ENCODE measurements at regions not wholly inside any gene's neighbourhood (a gene's known extent, or its start where the extent isn't known, plus 50 kb on each side); places are given as distances from the start of the nearest gene placed in this dataset.
"Not testable (repeated sequence)": the region's sequence is repeated elsewhere in the genome, so short reads cannot be mapped to it uniquely, and the experiment has no call there.

DNA sequence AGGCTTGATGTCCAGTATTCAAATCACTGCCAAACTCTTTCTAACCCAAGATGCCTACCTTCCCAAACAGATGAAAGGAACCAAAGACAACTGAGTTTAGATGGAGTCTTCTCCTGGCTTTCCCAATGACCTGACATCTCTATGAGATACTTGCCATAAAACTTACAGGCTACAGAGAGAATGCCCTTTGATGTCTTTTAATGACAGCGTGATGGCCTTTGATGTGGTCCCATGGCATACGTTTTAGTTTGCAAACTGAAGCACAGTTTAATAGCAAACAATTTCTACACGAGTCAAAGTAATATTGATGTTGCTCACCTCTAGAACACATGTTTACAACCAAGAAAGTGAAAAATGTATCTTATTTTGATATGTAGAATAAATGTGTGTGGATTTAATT lies 73.2 kb downstream of the ZIC4 start:
- no peak for DNase-seq

- DNase-seq = no peak
These were observed 77.6 kb downstream of the ZIC4 start for GRCh38 chr3:147328711-147329110.

GRCh38 chr3:147324356-147324755 lies 82.0 kb downstream of the ZIC4 start:
- DNase-seq = no peak

DNA sequence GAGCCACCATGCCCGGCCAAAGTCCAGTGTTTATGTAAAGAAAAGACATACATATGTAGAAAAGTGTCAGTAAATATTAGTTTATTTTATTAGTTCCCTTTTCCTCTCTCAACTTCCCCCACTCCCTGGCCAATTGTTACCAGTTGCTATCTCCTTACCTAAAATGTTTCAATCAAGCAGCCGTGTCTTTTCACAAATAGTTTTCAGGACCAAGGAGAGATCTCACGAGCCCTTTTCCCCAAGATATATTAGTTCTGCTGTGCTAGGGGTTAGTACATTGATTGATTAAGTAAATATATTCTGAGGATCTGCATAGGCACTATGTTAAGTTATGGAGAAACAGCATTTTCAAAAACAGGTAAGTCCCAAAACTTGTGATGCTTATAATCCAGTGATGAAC lies 87.4 kb downstream of the ZIC4 start:
- DNase-seq = no peak

GRCh38 chr3:147317080-147317479 lies 89.3 kb downstream of the ZIC4 start:
- DNase-seq = not testable (repeated sequence)

GRCh38 chr3:147313513-147313912 lies 92.8 kb downstream of the ZIC4 start:
- DNase-seq = peak; percentile 29

DNA sequence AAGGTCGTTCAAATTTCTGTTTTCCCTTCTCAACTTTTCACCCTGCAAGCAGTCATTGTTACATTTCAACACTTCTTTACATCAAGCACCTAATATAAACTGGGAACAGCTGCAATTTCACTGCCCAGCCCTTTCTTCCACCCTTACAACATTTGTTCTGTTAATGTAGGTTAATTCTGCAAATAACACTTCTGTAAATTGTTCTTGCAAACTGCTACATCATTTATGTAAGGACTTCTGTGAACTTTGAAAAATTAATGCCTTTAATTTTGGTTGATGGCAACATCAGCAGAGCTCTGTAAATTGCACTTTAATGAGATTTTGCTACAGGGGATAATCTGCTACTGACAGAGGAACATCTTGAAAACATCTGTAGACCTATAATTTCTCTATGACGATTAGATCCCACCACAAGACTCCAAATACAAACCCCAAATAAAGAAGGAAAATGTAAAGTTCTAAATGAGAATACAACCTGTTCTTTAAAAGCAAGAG lies 93.5 kb downstream of the ZIC4 start:
- DNase-seq = no peak

- DNase-seq = no peak
These were observed 94.6 kb downstream of the ZIC4 start for GRCh38 chr3:147311716-147312115.

GRCh38 chr3:147305533-147306250 lies 100.7 kb downstream of the ZIC4 start:
- no peak for DNase-seq

DNA sequence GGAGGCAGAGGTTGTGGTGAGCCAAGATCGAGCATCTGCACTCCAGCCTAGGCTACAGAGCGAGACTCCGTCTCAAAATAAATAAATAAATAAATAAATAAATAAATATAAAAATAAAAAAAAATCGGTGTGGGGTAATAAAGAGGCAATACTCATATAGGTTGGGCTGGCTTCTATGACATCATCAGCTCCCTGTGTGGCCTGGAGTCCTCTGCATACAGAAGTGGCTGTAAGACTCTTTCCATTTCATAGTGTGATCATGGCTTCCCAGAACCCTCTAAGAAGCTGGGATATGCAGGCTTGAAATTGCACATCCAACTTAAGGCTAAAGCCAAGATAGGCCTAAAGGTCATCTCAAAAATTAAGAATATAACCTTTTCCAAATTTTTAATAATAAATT lies 101.6 kb downstream of the ZIC4 start:
- DNase-seq = no peak

- DNase-seq = no peak
These were observed 104.6 kb downstream of the ZIC4 start for GRCh38 chr3:147301781-147302180.

DNA sequence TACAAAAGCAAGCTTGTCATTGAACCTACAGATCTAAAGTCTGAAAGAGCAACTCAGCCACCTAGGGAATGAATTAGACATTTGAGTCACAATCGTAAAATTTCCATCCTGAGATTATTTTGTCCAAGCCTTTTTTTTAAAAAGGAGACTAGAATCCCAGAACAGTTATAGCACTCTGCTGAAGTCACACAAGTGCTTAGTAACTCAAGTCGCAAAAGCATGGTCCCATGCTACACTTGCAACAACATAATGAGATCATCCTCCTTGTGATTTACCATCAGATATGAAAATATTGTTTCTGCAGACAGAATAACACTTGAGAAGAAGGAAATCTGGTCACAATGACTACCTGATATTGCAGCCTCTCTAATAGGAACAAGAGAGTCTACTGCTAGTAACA lies 106.7 kb downstream of the ZIC4 start:
- DNase-seq = no peak

DNA sequence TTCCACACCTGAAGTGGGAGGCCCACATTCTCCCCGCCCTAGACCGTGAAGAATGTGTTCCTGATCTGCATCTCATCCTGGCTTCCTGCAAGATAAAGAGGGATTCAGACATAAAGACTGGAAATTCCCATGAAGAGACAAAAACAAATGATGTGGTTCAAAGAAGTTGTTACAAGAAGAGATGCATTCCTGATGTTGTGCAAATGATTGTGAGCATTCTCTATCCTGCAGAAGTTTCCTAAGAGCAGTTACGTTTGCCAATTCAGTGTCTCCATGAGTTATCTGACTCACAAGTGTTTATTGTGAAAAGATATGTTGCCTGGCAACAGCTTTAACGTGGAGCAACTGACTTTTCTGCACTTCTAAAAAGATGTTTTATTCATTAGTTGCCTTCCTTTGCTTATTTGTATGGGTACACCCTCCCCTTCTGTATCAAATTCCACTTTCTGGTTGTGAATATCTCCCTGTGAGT lies 107.8 kb downstream of the ZIC4 start:
- peak; percentile 89 for DNase-seq

DNA sequence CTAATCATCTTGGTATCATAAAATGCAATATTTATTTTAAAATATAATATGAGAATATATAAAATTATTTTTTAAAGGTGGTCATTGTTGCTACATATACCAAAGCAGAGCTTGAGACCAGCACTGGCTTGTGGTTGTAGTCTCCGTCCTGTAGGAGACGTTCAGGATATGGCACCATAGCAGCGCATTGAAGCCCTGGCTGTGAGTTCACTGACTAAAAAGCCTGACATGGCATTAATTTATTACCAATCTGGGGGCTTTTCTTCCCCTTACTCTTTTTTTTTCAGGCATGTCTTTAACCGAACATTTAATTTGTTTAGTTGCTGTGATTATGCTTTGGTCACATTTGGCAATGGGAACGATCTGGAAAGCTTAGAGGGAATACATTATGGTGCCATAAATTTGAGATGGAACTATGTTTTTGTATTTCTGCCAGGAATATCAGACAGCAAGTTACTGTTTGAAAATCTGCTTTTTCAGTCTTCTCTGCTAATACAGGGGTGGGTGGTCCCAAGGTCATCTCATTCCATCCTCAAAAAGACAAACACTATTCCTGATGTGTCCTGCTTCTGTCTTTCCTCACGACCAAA lies 108.5 kb downstream of the ZIC4 start:
- peak; percentile 18 for DNase-seq

DNA sequence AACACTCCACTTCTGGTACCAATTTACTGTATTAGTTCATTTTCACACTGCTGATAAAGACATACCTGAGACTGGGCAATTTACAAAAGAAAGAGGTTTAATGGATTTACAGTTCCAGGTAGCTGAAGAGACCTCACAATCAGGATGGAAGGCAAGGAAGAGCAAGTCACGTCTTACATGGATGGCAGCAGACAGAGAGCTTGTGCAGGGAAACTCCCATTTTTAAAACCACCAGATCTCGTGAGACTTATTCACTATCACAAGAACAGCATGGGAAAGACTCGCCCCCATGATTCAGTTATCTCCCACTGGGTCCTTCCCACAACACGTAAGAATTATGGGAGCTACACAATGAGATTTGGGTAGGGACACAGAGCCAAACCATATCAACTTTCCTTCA lies 119.0 kb downstream of the ZIC4 start:
- not testable (repeated sequence) for DNase-seq

GRCh38 chr3:147269907-147270306 lies 136.4 kb downstream of the ZIC4 start:
- no peak for DNase-seq

GRCh38 chr3:147267434-147267833 lies 138.9 kb downstream of the ZIC4 start:
- DNase-seq = no peak

DNA sequence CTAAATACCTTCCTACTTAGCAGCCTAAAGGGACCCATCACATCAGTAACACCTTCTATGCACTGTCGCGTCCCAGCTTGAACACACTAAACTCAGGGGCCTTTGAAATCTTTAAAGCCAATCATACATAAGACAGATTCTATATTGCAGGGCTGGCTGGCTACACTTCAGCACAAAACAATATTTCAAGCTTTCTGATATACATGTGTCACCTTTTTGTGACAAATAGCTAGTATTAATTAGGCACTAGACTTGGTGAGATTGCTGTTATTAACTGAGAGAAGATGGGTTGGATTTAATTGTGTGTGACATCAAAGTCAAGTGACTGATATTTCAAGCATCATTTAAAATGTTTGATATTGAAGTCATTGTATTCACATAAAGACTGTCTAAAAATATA lies 148.4 kb downstream of the ZIC4 start:
- no peak for DNase-seq

DNA sequence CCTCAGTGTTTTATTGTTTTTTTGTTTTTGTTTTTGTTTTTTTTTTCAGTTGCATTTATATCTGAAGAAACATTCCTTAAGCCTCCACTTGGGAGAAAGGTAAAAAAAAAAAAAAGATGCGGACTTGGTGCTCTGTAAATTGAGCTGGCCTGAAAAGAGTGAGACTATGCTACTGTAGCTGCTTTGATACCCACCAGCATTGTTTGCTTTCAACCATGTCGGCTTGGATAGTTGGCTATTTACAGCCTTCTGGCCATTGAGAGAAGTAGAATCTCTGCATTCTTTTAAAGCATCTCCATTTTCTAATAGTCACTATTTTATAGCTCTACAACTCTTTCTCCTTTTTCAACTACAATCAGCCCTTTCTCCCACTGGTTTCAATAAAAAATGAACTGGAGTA lies 149.6 kb downstream of the ZIC4 start:
- DNase-seq = no peak

- no peak for DNase-seq
These were observed 159.4 kb downstream of the ZIC4 start for GRCh38 chr3:147246906-147247305.

- not testable (repeated sequence) for DNase-seq
These were observed 160.7 kb downstream of the ZIC4 start for GRCh38 chr3:147245638-147246037.

GRCh38 chr3:147245022-147245421 lies 161.3 kb downstream of the ZIC4 start:
- not testable (repeated sequence) for DNase-seq

DNA sequence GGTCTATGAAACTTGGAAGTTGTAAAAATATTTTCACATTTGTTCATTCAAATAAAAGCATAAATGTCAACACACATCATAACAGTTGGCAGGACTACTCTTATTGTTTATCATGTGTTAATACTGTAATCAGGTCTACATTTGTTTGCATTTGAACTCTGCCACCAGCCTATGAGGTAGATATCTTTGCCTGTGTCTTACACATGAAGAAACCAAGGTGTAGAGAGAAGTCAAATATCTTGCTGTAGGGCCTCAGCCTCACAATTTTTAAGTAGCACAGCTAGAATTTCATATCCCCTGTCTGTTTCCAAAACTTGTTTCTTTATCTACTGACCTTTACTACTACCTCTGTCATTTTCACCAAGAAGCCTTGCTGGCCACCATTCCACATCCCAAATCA lies 161.9 kb downstream of the ZIC4 start:
- DNase-seq = no peak

DNA sequence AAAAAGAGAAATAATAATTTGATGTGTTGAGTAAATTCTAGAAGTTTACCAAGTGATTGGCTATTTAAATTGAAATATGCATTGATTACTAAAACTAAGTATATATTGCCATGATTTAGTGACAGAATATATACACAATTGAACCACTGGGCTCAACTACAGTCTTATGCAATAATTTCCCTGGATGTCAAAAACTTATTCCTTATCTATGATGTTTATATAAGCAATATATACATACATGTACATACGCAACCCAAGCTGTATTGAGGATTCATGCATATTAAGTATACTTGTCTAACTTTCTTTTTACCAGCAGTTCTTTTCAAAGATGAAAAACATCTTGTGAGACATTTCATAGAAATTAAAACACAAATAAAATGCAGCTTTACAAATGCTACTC lies 165.8 kb downstream of the ZIC4 start:
- no peak for DNase-seq

DNA sequence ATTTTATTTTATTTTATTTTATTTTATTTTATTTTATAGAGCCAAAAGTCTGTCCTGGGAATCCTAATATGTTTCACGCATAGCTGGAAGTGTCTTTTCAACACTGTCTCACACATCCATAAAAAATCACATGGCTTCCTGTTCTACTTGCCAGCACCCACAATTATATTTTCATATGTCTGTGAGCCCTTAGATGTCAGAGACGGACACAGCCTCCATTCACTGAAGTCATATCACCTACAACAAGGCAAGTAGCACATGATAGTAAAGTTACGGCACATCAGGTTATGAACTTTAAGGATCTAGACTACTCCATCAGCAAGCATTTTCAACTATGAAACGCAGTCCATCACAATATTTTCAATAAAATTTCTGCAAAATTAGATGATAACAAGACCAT lies 168.4 kb downstream of the ZIC4 start:
- DNase-seq = no peak
